Fibroblast of the conjunctiva (primary cell): ENCODE measurements at regions not wholly inside any gene's neighbourhood (a gene's known extent, or its start where the extent isn't known, plus 50 kb on each side); places are given as distances from the start of the nearest gene placed in this dataset.

Source experiments
- DNase-seq: peaks from one replicate; pipeline ENCODE4 v3.0.0-alpha.2; 2010; ENCODE audit warnings: low read depth

- no peak for DNase-seq
Observed at GRCh38 chr5:56482363-56482762, 249.2 kb upstream of the ANKRD55 start.

GRCh38 chr5:56481428-56482357, 248.6 kb upstream of the ANKRD55 start:
- DNase-seq, result no peak

- DNase-seq, result no peak
Observed at GRCh38 chr5:56480705-56481427, 247.7 kb upstream of the ANKRD55 start.

GRCh38 chr5:56480078-56480704, 247.1 kb upstream of the ANKRD55 start:
- DNase-seq, result no peak

- no peak for DNase-seq
Observed at GRCh38 chr5:56479696-56480077, 246.6 kb upstream of the ANKRD55 start.

- DNase-seq, result no peak
Observed at GRCh38 chr5:56479126-56479525, 246.0 kb upstream of the ANKRD55 start.

- no peak for DNase-seq
Observed at GRCh38 chr5:56478062-56478461, 244.9 kb upstream of the ANKRD55 start.

GRCh38 chr5:56476487-56476856, 243.3 kb upstream of the ANKRD55 start:
- no peak for DNase-seq

GRCh38 chr5:56475689-56476486, 242.8 kb upstream of the ANKRD55 start:
- no peak for DNase-seq

- DNase-seq, result no peak
Observed at GRCh38 chr5:56471707-56472106, 238.6 kb upstream of the ANKRD55 start.

GRCh38 chr5:56470007-56470406, 236.9 kb upstream of the ANKRD55 start:
- no peak for DNase-seq

GRCh38 chr5:56468277-56468676, 235.1 kb upstream of the ANKRD55 start:
- no peak for DNase-seq

- no peak for DNase-seq
Observed at GRCh38 chr5:56467176-56467717, 234.1 kb upstream of the ANKRD55 start.

GRCh38 chr5:56466136-56466816, 233.1 kb upstream of the ANKRD55 start:
- DNase-seq, result no peak

GRCh38 chr5:56465769-56466135, 232.6 kb upstream of the ANKRD55 start:
- DNase-seq, result no peak

GRCh38 chr5:56464935-56465768, 232.0 kb upstream of the ANKRD55 start:
- DNase-seq, result no peak

- DNase-seq, result no peak
Observed at GRCh38 chr5:56463944-56464571, 230.9 kb upstream of the ANKRD55 start.

- DNase-seq, result no peak
Observed at GRCh38 chr5:56461584-56461983, 228.5 kb upstream of the ANKRD55 start.

GRCh38 chr5:56460681-56461191, 227.6 kb upstream of the ANKRD55 start:
- no peak for DNase-seq

- DNase-seq, result no peak
Observed at GRCh38 chr5:56460195-56460546, 227.0 kb upstream of the ANKRD55 start.
